ENCODE measurements at regions not wholly inside any gene's neighbourhood (a gene's known extent, or its start where the extent isn't known, plus 50 kb on each side); places are given as distances from the start of the nearest gene placed in this dataset.

- Histone ChIP-seq H3K4me2 (ENCODE audit: low read length) (no peak overlapping the region), H2AFZ (ENCODE audit: low read depth, low read length) (no peak overlapping the region), H3K27me3 (ENCODE audit: insufficient read depth, low read depth, low read length) (no peaks in the 10 kb centered on the region), H3K9me2 (ENCODE audit: insufficient read depth, low read length) (no peaks in the 10 kb centered on the region), H3K4me3 (ENCODE audit: low read length) (no peak overlapping the region), H3K79me2 (replicated peaks; ENCODE audit: insufficient read depth, low read length) (no peaks in the 10 kb centered on the region), H4K20me1 (ENCODE audit: insufficient read depth) (no peaks in the 10 kb centered on the region), H3F3A (ENCODE audit: insufficient read depth, low read length, poor library complexity, severe bottlenecking) (no peaks in the 10 kb centered on the region), H3K9me3 (ENCODE audit: low read length) (no peaks in the 10 kb centered on the region), H3K36me3 (ENCODE audit: insufficient read depth, low read length) (no peaks in the 10 kb centered on the region), H3K27ac (ENCODE audit: low read length) (no peak overlapping the region), H3K9ac (ENCODE audit: low read length) (no peak overlapping the region)
- no peak for TF ChIP-seq REST (IDR thresholded peaks at IDR 0.05; ENCODE audit: borderline replicate concordance)
- TF ChIP-seq CTCF (IDR thresholded peaks at IDR 0.05; ENCODE audit: poor library complexity, severe bottlenecking) = no peak
- no peak for TF ChIP-seq TAF1 (IDR thresholded peaks at IDR 0.05; ENCODE audit: low read depth)
- TF ChIP-seq SMC3 (conservative IDR thresholded peaks at IDR 0.05; ENCODE audit: poor library complexity) = no peak
- TF ChIP-seq RAD21 (conservative IDR thresholded peaks at IDR 0.05) = no peak
- TF ChIP-seq EZH2 (IDR thresholded peaks at IDR 0.05; ENCODE audit: borderline replicate concordance, insufficient read depth, low read length, poor library complexity, severe bottlenecking) = no peak
- TF ChIP-seq MXI1 (conservative IDR thresholded peaks at IDR 0.05; ENCODE audit: poor library complexity, severe bottlenecking) = no peak
- no peak for TF ChIP-seq EP300 (conservative IDR thresholded peaks at IDR 0.05; ENCODE audit: poor library complexity, severe bottlenecking)
- no peak for TF ChIP-seq POLR2AphosphoS5 (IDR thresholded peaks at IDR 0.05)
These were observed 128.7 kb upstream of the PLEKHA5 start for GRCh38 chr12:19000836-19001235.

DNA sequence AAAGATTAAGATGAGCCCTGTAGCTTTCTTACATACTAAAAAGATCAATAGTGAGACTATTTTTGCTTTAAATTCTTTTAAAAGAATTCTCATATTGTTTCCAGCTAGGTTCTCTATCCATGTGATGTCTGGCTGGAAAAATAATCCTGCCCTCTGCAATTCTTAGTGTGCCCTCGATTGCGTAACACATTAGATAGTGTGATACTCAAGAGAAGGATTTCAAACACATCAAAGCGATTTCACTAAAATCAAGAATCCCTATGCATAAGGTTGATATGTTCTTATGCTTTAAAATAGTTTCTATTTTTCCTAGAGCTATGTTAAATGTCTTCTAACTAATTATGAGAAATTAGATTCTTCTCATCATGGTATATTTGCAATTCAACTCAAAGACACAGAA is 127.3 kb upstream of the PLEKHA5 start:
- Histone ChIP-seq H3K36me3 (ENCODE audit: insufficient read depth, low read length) (no peaks in the 10 kb centered on the region), H3K79me2 (replicated peaks; ENCODE audit: insufficient read depth, low read length) (no peaks in the 10 kb centered on the region), H3K9me2 (ENCODE audit: insufficient read depth, low read length) (no peaks in the 10 kb centered on the region), H4K20me1 (ENCODE audit: insufficient read depth) (no peaks in the 10 kb centered on the region), H3K4me3 (ENCODE audit: low read length) (no peak overlapping the region), H3K27me3 (ENCODE audit: insufficient read depth, low read depth, low read length) (no peaks in the 10 kb centered on the region), H3K4me2 (ENCODE audit: low read length) (no peak overlapping the region), H3K9ac (ENCODE audit: low read length) (no peak overlapping the region), H3K27ac (ENCODE audit: low read length) (no peak overlapping the region), H3K9me3 (ENCODE audit: low read length) (no peaks in the 10 kb centered on the region), H2AFZ (ENCODE audit: low read depth, low read length) (no peak overlapping the region), H3F3A (ENCODE audit: insufficient read depth, low read length, poor library complexity, severe bottlenecking) (no peaks in the 10 kb centered on the region)
- TF ChIP-seq EP300 (conservative IDR thresholded peaks at IDR 0.05; ENCODE audit: poor library complexity, severe bottlenecking) (no peak), SMC3 (conservative IDR thresholded peaks at IDR 0.05; ENCODE audit: poor library complexity) (no peak), MXI1 (conservative IDR thresholded peaks at IDR 0.05; ENCODE audit: poor library complexity, severe bottlenecking) (no peak), REST (IDR thresholded peaks at IDR 0.05; ENCODE audit: borderline replicate concordance) (no peak), CTCF (IDR thresholded peaks at IDR 0.05; ENCODE audit: poor library complexity, severe bottlenecking) (no peak), RAD21 (conservative IDR thresholded peaks at IDR 0.05) (no peak), EZH2 (IDR thresholded peaks at IDR 0.05; ENCODE audit: borderline replicate concordance, insufficient read depth, low read length, poor library complexity, severe bottlenecking) (no peak), TAF1 (IDR thresholded peaks at IDR 0.05; ENCODE audit: low read depth) (no peak), POLR2AphosphoS5 (IDR thresholded peaks at IDR 0.05) (no peak)
